ENCODE measurements at regions not wholly inside any gene's neighbourhood (a gene's known extent, or its start where the extent isn't known, plus 50 kb on each side); places are given as distances from the start of the nearest gene placed in this dataset.

DNA sequence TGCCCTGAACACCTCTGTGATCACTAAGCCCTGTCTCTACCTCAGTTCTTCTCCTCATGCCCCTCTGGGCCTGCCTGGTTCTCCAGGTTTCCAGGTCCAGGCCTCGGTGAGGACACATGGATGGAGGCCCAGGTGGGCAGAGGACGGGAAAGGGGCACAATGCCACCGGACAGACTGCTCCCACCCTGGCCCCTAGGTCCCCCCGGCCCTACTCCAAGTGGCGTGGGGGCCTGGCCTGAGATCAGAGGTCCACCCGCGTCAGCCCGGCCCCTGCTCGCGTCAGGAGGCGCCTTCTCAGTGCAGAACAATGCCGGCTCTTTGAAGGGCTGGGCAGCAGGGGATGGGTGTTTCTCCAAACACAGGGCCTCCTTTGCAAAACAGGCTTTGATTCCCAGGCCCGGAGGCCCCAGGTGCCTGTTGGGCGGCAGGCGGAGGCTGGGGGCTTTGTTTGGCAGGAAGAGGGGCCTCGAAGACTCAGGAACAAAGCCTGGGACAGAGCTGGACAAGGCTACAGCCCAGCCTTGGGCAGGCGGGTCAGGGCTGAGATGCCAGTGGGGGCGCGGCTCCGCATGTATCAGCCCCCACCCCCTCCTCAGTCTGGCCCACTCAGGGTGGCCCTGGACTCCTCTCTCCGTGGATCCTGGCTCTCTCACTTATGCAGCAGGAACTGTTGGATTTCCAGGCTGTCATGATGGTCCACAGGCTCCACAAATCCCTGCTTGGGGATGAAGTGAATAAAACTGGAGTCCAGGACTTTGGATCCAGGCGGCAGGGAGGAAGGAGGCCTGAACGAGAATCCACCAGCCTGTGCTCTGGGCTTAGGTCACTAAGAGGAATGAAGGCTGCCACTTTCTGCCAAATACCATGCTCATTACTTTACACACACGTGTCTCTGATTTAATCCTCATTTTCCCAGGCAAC lies 77.4 kb upstream of the SLC2A1 start (continued):
- TF ChIP-seq ZNF562 (CRISPR knock-in tag; IDR thresholded peaks at IDR 0.05; ENCODE audit: borderline replicate concordance) (no peak), HES4 (CRISPR knock-in tag; IDR thresholded peaks at IDR 0.05; ENCODE audit: borderline replicate concordance) (no peak; the same call in 1 of the 2 replicates), KLF13 (CRISPR knock-in tag; IDR thresholded peaks at IDR 0.05) (no peak), ZNF597 (CRISPR knock-in tag; IDR thresholded peaks at IDR 0.05) (no peak), BRCA1 (CRISPR knock-in tag; IDR thresholded peaks at IDR 0.05) (no peak; the same call in 1 of the 2 replicates), FOXK1 (CRISPR knock-in tag; IDR thresholded peaks at IDR 0.05; ENCODE audit: borderline replicate concordance, low read depth) (peak; percentile 30; the same call in 1 of the 2 replicates), ISX (CRISPR knock-in tag; conservative IDR thresholded peaks at IDR 0.05) (no peak), NFATC3 (CRISPR knock-in tag; IDR thresholded peaks at IDR 0.05) (no peak), MXD4 (CRISPR knock-in tag; IDR thresholded peaks at IDR 0.05) (peak; percentile 71; the same call in 1 of the 2 replicates), ISL2 (CRISPR knock-in tag; IDR thresholded peaks at IDR 0.05) (peak; percentile 90), TCF7 (IDR thresholded peaks at IDR 0.05; ENCODE audit: low read depth) (peak; percentile 95), NR2C2 (CRISPR knock-in tag; IDR thresholded peaks at IDR 0.05; ENCODE audit: borderline replicate concordance) (peak; percentile 45; the same call in 1 of the 2 replicates), SAFB2 (CRISPR knock-in tag; IDR thresholded peaks at IDR 0.05; ENCODE audit: borderline replicate concordance, low read depth) (no peak), HNRNPL (IDR thresholded peaks at IDR 0.05; ENCODE audit: low read depth, low read length) (peak; percentile 99), SRY (CRISPR knock-in tag; IDR thresholded peaks at IDR 0.05) (no peak; the same call in 1 of the 2 replicates), ZNF33A (CRISPR knock-in tag; IDR thresholded peaks at IDR 0.05; ENCODE audit: borderline replicate concordance) (no peak), ELF3 (CRISPR knock-in tag; IDR thresholded peaks at IDR 0.05) (peak; percentile 14; the same call in 1 of the 2 replicates), ZBTB33 (CRISPR knock-in tag; IDR thresholded peaks at IDR 0.05) (peak; percentile 6), ZXDC (CRISPR knock-in tag; IDR thresholded peaks at IDR 0.05) (no peak), ZNF777 (CRISPR knock-in tag; IDR thresholded peaks at IDR 0.05) (0 out of 2 replicates have a peak, but pooled peaks have one; percentile 26), HDAC6 (IDR thresholded peaks at IDR 0.05; ENCODE audit: low read depth, low read length) (no peak)
- TF ChIP-seq, protein P1, sequence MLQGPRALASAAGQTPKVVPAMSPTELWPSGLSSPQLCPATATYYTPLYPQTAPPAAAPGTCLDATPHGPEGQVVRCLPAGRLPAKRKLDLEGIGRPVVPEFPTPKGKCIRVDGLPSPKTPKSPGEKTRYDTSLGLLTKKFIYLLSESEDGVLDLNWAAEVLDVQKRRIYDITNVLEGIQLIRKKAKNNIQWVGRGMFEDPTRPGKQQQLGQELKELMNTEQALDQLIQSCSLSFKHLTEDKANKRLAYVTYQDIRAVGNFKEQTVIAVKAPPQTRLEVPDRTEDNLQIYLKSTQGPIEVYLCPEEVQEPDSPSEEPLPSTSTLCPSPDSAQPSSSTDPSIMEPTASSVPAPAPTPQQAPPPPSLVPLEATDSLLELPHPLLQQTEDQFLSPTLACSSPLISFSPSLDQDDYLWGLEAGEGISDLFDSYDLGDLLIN (CRISPR knock-in tag; IDR thresholded peaks at IDR 0.05; ENCODE audit: borderline replicate concordance): no peak
- TF ChIP-seq, protein P2, sequence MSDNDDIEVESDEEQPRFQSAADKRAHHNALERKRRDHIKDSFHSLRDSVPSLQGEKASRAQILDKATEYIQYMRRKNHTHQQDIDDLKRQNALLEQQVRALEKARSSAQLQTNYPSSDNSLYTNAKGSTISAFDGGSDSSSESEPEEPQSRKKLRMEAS (IDR thresholded peaks at IDR 0.05): no peak

Measured in HepG2 (cell line).